GM19468 (cell line): ENCODE measurements at regions not wholly inside any gene's neighbourhood (a gene's known extent, or its start where the extent isn't known, plus 50 kb on each side); places are given as distances from the start of the nearest gene placed in this dataset.

ENCODE experiments used
- ATAC-seq: cut with Tn5 transposase; IDR thresholded peaks from one replicate; pipeline ENCODE4 v1.9.1; 2021; ENCODE audit warnings: mild to moderate bottlenecking, moderate library complexity, moderate number of reproducible peaks; ENCODE audit not compliant: unreplicated experiment; ENCODE audit errors: extremely low read depth

GRCh38 chr5:76030343-76030742 lies 52.8 kb upstream of the SV2C start:
- no peak for ATAC-seq

GRCh38 chr5:76029739-76030138 lies 53.4 kb upstream of the SV2C start:
- no peak for ATAC-seq

GRCh38 chr5:76025790-76026189 lies 57.4 kb upstream of the SV2C start:
- ATAC-seq, result no peak

GRCh38 chr5:76025069-76025468 lies 58.1 kb upstream of the SV2C start:
- no peak for ATAC-seq

GRCh38 chr5:76022611-76023010 lies 60.6 kb upstream of the SV2C start:
- no peak for ATAC-seq

GRCh38 chr5:76021936-76022584 lies 61.1 kb upstream of the SV2C start:
- no peak for ATAC-seq

GRCh38 chr5:76016258-76016657 lies 66.9 kb upstream of the SV2C start:
- ATAC-seq, result no peak

- ATAC-seq, result no peak
Measured at GRCh38 chr5:76014005-76014404, 69.2 kb upstream of the SV2C start.

GRCh38 chr5:76007904-76008303 lies 75.3 kb upstream of the SV2C start:
- no peak for ATAC-seq

- no peak for ATAC-seq
Measured at GRCh38 chr5:76000582-76000981, 82.6 kb upstream of the SV2C start.

- no peak for ATAC-seq
Measured at GRCh38 chr5:75993643-75994520, 89.3 kb upstream of the SV2C start.

- no peak for ATAC-seq
Measured at GRCh38 chr5:75993183-75993582, 90.0 kb upstream of the SV2C start.

- no peak for ATAC-seq
Measured at GRCh38 chr5:75992753-75993152, 90.4 kb upstream of the SV2C start.

- no peak for ATAC-seq
Measured at GRCh38 chr5:75985077-75985476, 98.1 kb upstream of the SV2C start.

GRCh38 chr5:75975496-75975895 lies 107.7 kb upstream of the SV2C start:
- ATAC-seq, result no peak

- no peak for ATAC-seq
Measured at GRCh38 chr5:75965292-75965691, 117.9 kb upstream of the SV2C start.

GRCh38 chr5:75964008-75964407 lies 119.2 kb upstream of the SV2C start:
- ATAC-seq, result no peak

- ATAC-seq, result no peak
Measured at GRCh38 chr5:75963554-75963953, 119.6 kb upstream of the SV2C start.

GRCh38 chr5:75961818-75962217 lies 121.4 kb upstream of the SV2C start:
- ATAC-seq, result no peak

- ATAC-seq, result no peak
Measured at GRCh38 chr5:75960129-75960528, 123.1 kb upstream of the SV2C start.

GRCh38 chr5:75952963-75953362 lies 130.2 kb upstream of the SV2C start:
- ATAC-seq, result no peak

GRCh38 chr5:75952291-75952690 lies 130.9 kb upstream of the SV2C start:
- ATAC-seq, result no peak
